Stimulated activated CD8-positive, alpha-beta memory T cell treated with anti-CD3 and anti-CD28 coated beads, Interleukin-4, amount 100 ng/mL, for 48 hours (primary cell): ENCODE measurements at regions not wholly inside any gene's neighbourhood (a gene's known extent, or its start where the extent isn't known, plus 50 kb on each side); places are given as distances from the start of the nearest gene placed in this dataset.

Source experiments
- DNase-seq: peaks from one replicate; pipeline ENCODE4 v3.0.0-alpha.2; 2020

DNA sequence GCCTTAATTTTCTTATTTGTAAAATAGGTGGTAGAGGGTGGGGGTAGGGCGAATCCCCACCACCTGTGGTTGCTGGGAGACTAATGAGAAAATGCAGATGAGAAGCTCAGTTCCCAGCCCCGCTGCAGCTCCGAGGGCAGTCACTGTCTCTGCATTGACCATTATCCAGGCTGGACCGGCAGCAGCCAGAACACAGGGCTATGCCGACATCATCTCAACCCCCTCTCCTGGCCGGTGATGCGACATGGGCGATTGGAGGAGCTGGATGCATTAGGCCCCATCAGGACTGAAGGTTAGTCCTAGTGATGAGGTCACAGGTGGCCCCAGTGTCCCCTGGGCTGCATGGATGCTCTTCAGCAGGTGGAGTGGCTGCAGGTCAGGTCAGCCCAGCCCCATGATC, 412.4 kb downstream of the CTTN start:
- DNase-seq, result no peak

DNA sequence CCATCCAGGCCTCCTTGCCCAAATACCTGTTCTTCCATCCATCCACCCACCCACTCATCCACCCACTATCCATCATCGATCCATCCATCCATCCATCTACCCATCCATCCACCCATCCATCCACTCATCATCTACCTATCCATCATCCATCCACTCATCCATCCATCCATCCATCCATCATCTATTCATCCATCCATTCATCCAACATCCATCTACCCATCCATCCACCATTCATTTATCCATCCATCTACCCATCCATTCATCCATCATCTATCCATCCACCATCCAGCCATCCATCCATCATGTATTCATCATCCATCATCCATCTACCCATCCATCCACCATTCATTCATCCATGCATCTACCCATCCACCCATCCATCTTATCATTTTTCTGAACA, 413.2 kb downstream of the CTTN start:
- DNase-seq, result no peak

DNA sequence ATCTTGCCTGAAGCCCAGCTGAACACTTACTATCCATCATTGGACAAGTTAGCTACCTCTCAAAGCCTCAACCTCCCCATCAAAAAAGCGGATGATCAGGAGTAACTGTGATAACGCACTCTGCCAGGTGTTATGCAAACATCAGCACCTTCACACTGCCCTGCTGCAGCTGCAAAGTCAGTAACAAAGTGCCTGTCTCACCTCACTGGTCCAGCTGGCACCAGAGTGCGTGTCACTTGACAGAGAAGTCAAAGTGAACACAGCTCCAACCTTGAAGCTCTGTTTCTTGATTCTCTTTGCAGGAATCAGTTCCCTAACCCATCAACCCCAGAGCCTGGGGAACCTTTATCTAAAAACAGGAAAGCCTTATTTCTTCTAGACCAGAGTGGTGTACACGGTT, 413.6 kb downstream of the CTTN start:
- no peak for DNase-seq

DNA sequence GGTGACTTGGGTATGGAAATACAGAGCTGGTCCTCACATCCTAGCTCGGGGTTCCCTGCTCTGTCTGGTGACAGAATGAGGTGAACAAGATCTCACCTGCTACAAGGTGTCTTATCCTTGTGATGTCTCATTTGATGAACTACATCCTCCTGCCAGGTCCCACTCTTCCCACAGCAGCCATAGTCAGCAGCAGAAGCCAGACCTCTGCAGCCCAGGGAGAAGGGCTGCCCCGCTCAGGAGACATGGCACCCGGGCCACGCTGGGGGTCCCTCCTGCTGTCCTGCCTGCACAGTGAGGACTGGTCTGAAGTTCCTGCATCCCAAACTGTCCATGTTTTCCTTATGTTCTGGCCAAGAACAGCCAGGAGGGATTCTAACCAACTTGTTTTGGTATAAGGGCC, 414.1 kb downstream of the CTTN start:
- no peak for DNase-seq

DNA sequence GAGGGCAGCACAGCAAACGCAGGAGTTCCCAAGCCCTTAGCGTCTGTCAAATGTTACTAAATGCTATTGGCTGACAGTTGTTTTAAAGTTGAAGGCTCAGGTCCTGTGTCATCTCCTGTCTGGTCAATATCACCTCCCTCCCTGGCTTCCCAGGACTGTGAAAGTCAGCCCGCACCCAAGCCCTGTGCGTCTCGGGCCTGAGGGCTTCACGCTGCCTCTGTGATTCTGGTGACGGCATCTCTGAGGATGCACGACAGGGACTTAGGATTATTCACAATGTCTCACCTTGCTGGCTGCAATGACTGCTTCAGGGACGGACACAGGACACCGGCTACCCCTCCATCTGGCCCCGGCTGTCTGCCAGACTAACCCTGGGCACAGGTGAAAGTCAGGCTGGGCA, 415.3 kb downstream of the CTTN start:
- no peak for DNase-seq

DNA sequence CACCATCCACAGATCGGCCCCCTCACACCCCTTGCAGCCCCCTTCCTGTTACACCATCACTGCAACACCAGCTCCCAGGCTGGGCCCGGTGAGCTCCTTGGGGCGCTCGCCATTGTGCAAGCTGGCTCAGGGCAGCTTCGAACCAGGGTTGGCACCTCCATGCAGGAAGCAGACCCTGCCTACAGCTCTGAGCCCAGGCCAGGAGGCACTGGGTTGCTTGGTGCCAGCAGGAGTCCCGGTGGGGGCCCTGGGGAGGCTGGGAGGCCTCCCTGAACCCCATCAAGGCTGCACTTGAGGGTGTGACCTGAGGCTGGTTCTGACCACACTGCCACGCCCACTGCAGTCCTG, 417.1 kb downstream of the CTTN start:
- no peak for DNase-seq

DNA sequence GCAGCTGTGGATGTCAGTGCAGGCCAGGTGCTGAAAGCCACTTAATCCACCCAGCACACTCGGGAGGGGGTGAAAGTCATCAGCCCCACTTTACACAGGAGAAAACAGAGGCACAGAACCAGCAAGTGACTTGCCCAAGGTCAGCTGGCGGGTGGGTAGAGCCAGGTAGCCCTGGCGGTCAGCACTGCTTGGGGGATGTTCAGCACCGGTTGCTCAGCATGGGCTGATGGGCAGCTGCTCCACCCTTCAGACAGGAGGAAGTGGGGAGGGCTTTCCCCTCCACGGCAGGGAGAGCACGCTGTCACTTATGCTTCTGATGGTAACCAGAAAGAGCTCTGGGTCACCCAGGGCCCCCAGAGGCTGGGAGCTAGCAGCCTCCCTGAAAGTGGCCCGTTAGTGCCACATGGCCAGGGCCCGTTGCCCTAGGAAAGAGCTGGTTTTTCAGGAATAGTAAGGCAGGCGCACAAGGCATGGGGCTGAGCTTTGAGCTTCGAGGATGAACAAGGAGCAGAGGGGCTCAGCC, 417.9 kb downstream of the CTTN start:
- no peak for DNase-seq

DNA sequence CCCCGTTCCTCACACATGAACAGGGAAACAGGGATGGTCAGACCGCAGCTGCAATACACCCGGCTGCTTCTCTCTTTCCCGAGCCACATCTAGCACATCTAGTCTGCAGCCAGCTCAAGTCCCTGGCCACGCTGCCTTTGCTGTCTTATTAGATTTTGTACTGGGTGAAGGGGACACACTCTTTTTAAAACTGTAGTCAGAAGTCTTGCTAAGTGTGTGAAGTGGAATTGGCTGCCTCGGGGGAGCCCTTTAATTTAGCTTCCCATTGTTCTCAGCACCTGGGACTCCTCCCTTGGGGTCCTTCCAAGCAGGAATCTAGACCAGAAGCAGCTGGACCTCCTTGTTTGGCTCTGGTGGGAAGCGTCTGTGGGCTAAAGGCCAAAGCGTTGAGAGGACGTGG, 420.0 kb downstream of the CTTN start:
- DNase-seq, result no peak

DNA sequence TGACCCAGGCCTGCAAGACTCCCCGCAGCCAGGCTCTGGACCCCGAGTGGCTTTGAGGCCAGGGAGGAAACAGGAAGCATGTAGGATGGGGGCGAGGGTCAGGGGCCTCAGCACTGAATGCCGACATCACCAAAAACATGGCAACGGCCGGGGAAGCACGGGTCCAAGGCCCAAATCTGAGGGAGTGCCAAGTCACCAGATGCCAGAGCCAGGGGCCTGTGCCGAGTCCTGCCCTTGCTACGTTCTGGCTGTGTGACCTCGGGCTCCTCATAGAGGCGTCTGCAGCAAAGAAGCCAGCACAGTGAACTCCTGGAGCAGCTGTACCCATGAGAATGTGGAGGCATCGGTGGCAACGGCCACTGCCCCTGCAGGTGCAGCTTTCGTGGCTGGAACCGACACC, 420.7 kb downstream of the CTTN start:
- DNase-seq, result no peak

DNA sequence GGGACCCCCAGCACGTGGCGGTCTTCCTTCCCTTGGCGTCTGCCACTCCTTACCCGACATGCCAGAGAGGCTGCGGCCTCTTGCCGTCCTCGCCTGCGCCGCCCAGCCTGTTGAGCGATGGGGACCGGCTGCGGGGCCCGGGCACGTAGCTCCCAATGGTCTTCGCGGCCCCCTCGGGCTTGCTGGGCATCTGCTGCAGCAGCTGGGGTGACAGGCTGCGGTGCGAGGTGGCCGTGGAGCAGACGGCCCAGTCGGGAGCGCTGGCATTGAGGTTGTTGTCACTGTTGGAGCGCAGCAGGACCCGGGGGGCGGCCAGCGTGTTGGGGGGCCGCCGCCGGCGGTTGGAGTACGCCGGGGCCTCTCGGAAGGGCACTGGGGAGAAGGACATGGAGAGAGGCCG, 422.0 kb downstream of the CTTN start:
- DNase-seq, result no peak

DNA sequence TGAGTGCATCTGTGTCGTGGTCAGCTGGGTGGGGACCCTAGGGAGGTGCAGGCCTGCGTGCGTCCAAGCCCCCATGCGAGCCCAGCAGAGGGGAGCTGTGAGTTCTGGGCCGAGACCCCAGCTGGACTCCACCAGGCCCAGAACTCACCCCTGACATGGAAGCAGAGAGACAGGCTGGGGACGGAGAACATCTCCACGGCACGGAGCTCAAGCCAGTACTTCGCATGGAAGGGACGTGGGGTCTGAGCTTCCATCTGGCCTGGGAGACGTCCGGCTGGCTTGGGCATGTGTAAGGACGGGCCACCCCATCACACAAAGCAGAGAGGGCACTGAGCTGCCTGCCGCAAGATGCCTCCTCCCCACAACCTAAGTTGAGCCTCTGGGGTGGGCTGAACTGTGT, 422.4 kb downstream of the CTTN start:
- DNase-seq, result no peak

DNA sequence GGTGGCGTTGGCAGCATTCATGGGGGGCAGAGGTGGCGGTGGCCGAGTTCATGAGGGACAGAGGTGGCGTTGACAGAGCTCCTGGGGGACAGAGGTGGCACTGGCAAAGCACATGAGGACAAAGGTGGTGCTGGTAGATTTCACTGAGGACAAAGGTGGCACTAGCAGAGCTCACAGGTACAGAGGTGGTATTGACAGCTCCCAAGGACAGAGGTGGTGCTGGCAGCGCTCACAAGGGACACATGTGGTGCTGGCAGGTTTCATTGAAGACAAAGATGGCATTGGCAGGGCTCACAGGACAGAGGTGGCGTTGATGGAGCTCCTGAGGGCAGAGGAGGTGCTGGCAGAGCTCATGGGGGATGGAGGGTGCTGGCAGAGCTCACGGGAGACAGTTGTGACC, 425.4 kb downstream of the CTTN start:
- DNase-seq, result no peak

DNA sequence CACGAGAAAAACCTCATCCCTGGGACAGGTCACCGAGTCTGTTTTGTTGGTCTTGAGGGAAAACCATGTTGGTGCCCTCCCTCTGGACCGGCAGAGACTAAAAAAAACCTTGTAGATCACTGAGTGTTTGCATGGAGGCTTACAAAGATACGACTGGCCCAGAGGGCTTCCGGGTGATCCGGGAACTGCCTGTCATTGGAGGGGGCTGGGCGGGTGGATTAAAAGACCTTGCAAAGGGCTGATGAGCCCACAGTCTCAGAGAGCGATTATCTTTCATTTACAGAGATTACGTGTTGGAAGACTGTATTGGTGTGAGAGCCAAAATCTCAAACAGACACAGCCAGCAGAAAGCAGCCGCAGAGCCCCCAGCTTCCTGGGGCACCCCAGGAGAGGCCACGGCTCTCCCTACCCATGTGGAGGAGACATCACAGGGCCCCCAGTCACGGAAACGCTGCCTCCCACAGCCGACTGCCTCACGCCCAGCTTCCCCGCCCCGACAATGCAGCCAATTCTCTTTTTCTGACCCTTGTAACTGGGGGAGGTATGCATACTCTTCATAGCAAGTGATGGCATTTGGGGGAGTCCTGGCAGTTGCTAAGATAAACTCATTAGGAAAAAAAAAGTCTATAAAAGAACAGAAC, 426.4 kb downstream of the CTTN start:
- peak; percentile 24 for DNase-seq

DNA sequence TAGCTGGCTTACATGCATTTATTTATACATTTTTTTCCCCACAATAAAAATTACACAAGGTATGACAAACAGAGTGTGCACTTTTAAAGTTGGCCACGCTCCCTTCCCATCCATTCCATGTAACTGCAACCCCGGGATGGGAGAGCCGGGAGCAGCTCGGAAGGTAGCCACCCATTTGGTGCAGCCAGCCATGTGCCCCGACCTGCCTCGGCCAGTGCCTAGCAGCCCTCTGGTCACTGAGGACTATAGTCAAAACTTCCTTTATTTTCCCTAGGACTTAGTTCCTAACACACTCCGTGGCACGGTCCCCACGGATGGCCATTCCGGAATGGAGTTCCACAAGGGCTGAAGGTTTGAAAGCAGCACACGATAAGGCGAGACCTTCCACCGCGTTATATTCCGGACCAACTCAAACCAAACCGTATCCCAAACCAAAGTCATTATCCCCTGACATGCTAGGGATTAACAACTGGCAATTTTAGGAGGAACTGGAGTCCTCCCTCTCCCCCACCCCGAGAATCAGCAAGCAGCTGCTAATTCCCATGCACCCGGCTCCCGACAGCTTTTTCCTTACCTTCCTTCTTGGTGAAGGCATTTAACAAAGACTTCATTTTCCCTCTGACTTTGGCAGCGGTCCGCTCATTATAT, 426.4 kb downstream of the SHANK2 start:
- no peak for DNase-seq

DNA sequence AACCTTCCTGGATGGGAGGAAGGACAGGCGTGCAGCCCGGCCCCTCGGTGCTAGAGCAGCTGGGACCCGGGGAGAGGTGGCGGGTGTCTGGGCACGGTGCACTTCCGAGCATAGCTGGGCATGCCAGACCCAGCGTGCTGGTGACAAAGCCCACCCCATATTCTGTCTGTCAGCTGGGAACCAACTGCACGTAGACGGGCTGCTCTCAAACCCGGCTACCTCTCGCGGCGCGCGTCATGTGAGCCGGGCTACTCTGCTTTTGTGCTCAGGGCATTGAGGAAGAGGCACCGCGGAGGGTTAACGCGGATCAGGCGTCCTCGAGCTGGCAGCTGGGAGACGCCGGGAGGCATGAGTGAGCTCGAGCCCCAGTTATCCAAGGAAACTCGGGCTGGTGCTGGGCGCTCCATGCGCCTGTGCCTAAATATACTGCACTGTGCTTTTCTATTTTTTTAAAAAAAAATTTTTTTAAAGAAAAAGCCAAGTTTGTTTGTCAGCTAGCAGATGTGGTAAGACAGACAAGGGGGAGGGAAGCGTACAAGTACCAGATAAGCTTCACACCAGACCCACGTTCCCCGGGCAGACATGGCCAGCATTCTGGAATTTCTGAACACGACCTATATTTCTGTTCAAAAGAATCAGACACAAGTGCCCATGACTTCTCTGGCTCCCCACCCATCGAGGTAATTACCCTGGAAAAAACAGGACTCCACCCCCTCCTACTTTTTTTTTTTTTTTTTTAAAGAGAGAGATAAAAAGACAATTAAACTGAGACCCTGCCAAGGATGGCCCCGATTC, 425.6 kb downstream of the SHANK2 start:
- no peak for DNase-seq

DNA sequence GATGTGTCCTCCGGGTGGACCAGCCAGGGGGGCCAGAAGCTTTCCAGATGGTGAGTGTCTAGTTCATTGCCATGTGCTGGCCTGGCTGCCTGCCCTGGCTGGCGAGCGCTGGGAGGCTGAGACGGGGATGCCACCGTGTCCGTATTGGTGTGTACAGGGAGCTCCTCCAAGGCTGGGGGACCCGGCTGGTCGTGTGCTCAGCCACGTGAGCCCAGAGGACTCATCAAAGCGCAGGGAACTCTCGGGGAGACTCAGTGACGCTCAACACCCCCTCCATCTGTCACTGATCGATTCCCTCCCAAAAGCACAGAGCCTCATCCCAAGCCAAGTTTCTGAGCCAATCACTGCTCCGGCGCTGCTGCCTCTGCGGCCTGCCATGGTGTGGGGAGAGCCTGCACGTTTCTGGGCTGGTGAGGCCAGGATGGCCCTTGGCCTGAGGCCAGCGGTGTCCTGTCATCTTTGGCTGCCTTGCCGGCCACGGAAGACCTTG, 423.7 kb downstream of the SHANK2 start:
- DNase-seq, result no peak

DNA sequence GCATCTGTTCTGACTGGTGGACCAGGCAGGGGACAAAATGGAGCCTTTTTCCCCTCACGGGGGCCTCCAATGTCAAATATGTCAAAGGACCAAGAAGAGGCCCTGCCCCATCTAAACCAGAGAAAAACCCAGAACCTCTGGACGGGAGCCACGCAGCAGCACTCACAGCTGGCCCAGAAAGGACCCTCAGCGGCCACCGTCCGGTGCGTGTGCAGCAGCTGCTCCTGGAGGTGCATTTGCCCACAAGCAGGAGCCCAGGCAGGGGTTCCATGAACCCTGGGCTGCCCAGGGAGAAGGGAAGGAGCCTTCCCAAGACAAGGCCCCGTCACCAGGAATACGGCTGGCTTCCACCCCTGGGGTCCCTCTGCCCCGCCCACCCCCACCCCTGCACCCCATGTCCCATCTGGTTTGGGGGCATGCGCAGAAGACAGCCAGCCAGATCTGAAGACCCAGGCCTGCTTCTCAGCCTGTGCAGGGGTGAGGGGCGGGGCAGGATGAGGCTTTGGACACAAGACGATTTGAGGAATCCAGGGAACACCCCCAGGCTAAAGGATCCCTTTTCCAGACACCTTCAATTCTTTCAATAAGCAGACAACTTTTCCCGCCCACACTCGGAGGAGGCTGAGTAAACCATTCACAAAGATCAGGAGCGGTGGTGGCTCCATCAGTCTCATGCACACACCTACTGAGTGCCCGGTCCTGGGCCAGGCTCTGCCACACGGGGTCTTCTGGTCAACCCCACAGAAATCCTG, 423.1 kb downstream of the SHANK2 start:
- no peak for DNase-seq

DNA sequence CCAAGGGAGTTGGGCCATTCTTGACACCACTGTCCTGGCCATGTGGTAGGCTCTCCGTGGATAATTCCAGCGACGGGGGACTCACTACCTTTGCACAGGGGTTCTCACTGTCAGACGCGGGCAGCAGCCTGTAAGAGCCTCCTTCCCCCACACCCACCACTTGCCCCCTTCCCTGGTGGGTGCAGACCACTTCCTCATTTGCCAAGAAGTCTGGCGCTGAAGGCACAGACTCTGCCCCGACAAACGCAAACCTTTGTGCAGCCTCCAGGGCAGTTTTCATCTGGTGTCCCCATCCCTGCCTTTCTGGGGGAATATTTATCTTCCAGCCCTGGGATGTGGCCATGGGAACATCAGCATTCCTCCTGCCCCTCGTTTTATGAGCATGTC, 422.5 kb downstream of the SHANK2 start:
- DNase-seq, result no peak

DNA sequence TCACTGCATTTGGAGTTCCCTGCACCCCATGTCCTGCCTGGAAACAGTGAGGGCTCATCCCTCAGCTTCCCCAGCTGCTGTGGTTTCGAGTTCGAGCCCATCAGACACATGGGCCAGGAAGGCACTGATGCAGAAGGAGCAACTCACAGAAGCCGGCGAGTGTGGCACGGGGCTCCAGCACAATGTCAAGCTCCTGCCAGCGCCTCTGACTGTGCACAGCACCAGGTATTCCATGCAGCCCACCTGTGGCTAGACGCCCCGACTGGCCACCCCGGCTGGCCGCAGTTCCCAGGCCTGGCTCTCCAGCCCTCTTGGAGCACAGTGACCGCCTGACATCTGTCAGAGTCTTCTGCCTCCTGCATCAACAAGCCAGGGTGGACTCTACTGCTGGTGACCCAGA, 419.4 kb downstream of the SHANK2 start:
- DNase-seq, result no peak

DNA sequence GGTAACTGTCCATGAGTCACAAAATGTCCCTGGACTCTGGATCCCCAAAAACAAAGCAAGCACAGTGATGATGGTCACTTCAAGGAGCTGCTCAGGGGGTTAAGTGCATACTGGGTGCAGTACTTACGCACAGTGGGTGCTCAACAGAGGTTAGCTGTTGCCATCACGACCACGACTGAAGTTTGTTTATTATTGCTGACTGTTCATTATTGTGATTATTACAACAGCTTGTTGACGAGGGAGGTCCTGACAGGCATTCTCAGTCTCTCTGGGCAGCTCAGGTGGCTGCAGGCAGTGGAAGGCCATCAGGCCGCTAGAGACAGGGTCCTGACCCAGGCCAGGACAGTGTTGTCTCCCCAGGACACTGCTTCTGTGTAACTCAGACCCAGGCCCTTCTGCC, 418.8 kb downstream of the SHANK2 start:
- DNase-seq, result no peak

DNA sequence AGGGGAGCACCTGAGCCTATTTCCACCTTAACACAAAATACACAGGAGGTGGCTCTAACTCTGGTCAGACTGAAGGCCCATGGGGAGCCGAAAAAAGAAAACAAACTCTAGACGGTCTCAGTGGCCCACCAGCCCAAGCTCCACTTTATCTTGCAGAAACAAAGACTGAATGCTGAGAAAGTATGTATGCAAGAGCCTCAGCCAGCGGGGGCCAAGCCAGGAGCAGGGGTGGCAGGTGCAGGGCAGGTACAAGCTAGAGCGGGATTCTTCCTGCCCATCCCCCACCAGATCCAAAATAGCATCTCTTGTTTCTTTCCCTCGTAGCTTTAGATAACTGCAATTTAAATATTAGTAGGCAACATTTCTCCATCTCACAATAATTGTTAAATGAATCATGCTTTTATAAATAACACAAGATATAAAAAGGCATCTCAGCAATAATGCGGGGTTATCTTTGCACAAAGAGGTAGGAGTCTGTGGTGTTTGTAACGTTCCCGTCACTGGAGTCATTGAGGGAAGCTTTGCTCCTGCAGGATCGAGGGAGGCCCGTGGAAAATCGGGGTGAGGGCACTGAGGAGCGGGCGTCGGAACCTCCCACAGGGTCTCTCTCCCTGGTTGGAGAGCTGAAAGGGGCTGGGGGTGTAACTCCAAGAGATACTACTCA, 418.0 kb downstream of the SHANK2 start:
- no peak for DNase-seq

DNA sequence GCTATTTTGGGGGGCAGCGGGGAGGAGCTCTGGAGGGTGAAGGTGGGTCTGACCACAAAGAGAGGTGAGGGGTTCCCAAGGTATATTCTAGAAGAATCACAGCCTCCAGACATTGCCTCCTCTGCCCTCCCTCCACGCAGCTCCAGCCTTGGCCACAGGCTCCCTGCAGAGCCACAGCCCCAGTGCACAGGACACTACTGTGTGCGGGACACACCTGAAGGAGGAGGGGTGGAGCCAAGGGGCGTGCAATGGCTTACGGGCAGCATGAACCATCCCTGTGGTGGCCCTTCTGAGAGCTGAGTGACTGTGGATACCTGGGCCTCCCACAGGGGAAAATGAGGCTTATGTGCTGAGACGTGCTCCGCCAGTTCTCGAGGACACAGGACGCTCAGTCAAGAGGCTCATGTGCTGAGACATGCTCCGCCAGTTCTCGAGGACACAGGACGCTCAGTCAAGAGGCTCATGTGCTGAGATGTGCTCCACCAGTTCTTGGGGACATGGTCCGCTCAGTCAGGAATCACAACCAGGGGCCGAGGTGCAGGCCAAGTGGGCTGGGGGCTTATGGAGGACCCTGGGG, 417.3 kb downstream of the SHANK2 start:
- no peak for DNase-seq
